ENCODE measurements at regions not wholly inside any gene's neighbourhood (a gene's known extent, or its start where the extent isn't known, plus 50 kb on each side); places are given as distances from the start of the nearest gene placed in this dataset.

GRCh38 chr3:59432665-59433064 is 382.8 kb upstream of the CFAP20DC start:
- WGBS (ENCODE audit: missing lambda C conversion rate): 37% methylated on average over 5 of the region's 6 CpGs
- FAIRE-seq (no peak), DNase-seq (ENCODE audit: low read depth in 1 of 2, low spot score in 1 of 2) (no peak), ATAC-seq (no peak)
- H3K4me3 ChIP-seq: no peak overlapping the region
- H3K4me2 ChIP-seq: no peak overlapping the region
- no peaks in the 10 kb centered on the region for H3K9me3 ChIP-seq
- POLR2A ChIA-PET: no interaction called here
- H3K4me1 ChIP-seq: no peaks in the 10 kb centered on the region
- no peak overlapping the region for H3K27ac ChIP-seq
- TF ChIP-seq FOSL2 (IDR thresholded peaks at IDR 0.05): no peak
- TF ChIP-seq FOSL2 (CRISPR knock-in tag; IDR thresholded peaks at IDR 0.05): no peak
- no peak for TF ChIP-seq SMC3 (IDR thresholded peaks at IDR 0.05)
- no peak for TF ChIP-seq BHLHE40 (IDR thresholded peaks at IDR 0.05; ENCODE audit: low read depth, low read length)
- no peak for TF ChIP-seq BCL3 (IDR thresholded peaks at IDR 0.05)
- TF ChIP-seq RFX5 (IDR thresholded peaks at IDR 0.05): no peak
- CTCF ChIA-PET: no interaction called here

- POLR2A ChIA-PET: no interaction called here
- Histone ChIP-seq H3K4me3 (no peak overlapping the region), H3K4me2 (no peak overlapping the region), H3K4me1 (no peaks in the 10 kb centered on the region), H3K27ac (no peak overlapping the region), H3K9me3 (no peaks in the 10 kb centered on the region)
- no peak for FAIRE-seq
- DNase-seq (ENCODE audit: low read depth in 1 of 2, low spot score in 1 of 2): no peak
- ATAC-seq: no peak
- no peak for TF ChIP-seq CEBPB (IDR thresholded peaks at IDR 0.05)
- no peak for TF ChIP-seq ATOH8 (CRISPR knock-in tag; IDR thresholded peaks at IDR 0.05; ENCODE audit: low read depth)
- TF ChIP-seq BHLHE40 (IDR thresholded peaks at IDR 0.05; ENCODE audit: low read depth, low read length): no peak
- TF ChIP-seq BCL3 (IDR thresholded peaks at IDR 0.05): no peak
- no peak for TF ChIP-seq RAD21 (conservative IDR thresholded peaks at IDR 0.05 in 1 of 2, IDR thresholded peaks at IDR 0.05 in 1 of 2)
- TF ChIP-seq REST (IDR thresholded peaks at IDR 0.05): no peak
- TF ChIP-seq POLR2AphosphoS2 (conservative IDR thresholded peaks at IDR 0.05; ENCODE audit: low read length): no peak
- no peak for TF ChIP-seq HEYL (CRISPR knock-in tag; IDR thresholded peaks at IDR 0.05)
- CTCF ChIA-PET: interaction anchor here (0.6 kb wide), 1 partner anchor 485 kb away, joined by 3 read pairs; no protein-coding TSS in a partner anchor
- 45% methylated on average over 6 of the region's 7 CpGs for WGBS (ENCODE audit: missing lambda C conversion rate)
These were observed 380.5 kb upstream of the CFAP20DC start for GRCh38 chr3:59430341-59430740.

GRCh38 chr3:59429198-59429597 is 379.4 kb upstream of the CFAP20DC start:
- Histone ChIP-seq H3K27ac (no peak overlapping the region), H3K4me2 (no peak overlapping the region), H3K4me3 (no peak overlapping the region), H3K4me1 (no peaks in the 10 kb centered on the region), H3K9me3 (no peaks in the 10 kb centered on the region)
- ChIA-PET POLR2A (no interaction called here), CTCF (no interaction called here)
- WGBS (ENCODE audit: missing lambda C conversion rate): 61% methylated on average over 2 of the region's 2 CpGs
- DNase-seq (ENCODE audit: low read depth in 1 of 2, low spot score in 1 of 2) (no peak), ATAC-seq (no peak), FAIRE-seq (no peak)
- no peak for TF ChIP-seq HEYL (CRISPR knock-in tag; IDR thresholded peaks at IDR 0.05)
- TF ChIP-seq RAD21 (conservative IDR thresholded peaks at IDR 0.05 in 1 of 2, IDR thresholded peaks at IDR 0.05 in 1 of 2): no peak
- TF ChIP-seq EP300 (IDR thresholded peaks at IDR 0.05): no peak
- no peak for TF ChIP-seq HOXB5 (CRISPR knock-in tag; IDR thresholded peaks at IDR 0.05)
- no peak for TF ChIP-seq RFX5 (IDR thresholded peaks at IDR 0.05)
- no peak for TF ChIP-seq CBX8 (IDR thresholded peaks at IDR 0.05)
- no peak for TF ChIP-seq NPAS2 (CRISPR knock-in tag; IDR thresholded peaks at IDR 0.05; ENCODE audit: borderline replicate concordance)
- no peak for TF ChIP-seq CEBPB (IDR thresholded peaks at IDR 0.05)
- TF ChIP-seq FOSL2 (IDR thresholded peaks at IDR 0.05): no peak
- no peak for TF ChIP-seq FOSL2 (CRISPR knock-in tag; IDR thresholded peaks at IDR 0.05)
- no peak for TF ChIP-seq HES2 (IDR thresholded peaks at IDR 0.05)
- no peak for TF ChIP-seq ELK1 (IDR thresholded peaks at IDR 0.05; ENCODE audit: low read depth, low read length)
- no peak for TF ChIP-seq MYC (IDR thresholded peaks at IDR 0.05; ENCODE audit: borderline replicate concordance, low read length)
- no peak for TF ChIP-seq EHF (CRISPR knock-in tag; IDR thresholded peaks at IDR 0.05)
- TF ChIP-seq NR3C1 (IDR thresholded peaks at IDR 0.05): no peak
- no peak for TF ChIP-seq BCL3 (IDR thresholded peaks at IDR 0.05)
